ENCODE measurements at regions not wholly inside any gene's neighbourhood (a gene's known extent, or its start where the extent isn't known, plus 50 kb on each side); places are given as distances from the start of the nearest gene placed in this dataset.

GRCh38 chr6:22697306-22697705 lies 127.9 kb downstream of the HDGFL1 start:
- Histone ChIP-seq H3K27me3 (ENCODE audit: control insufficient read depth in 2 of 2, insufficient read depth in 2 of 2, low read length in 2 of 2) (no peaks in the 10 kb centered on the region), H3K4me1 (ENCODE audit: control insufficient read depth in 2 of 2, insufficient read depth in 2 of 2, low read length in 2 of 2) (no peaks in the 10 kb centered on the region), H3K27ac (ENCODE audit: low read depth in 2 of 2, low read length in 2 of 2) (no peak overlapping the region), H3K36me3 (ENCODE audit: control insufficient read depth in 2 of 2, insufficient read depth in 2 of 2, low read length in 2 of 2) (no peaks in the 10 kb centered on the region), H3K4me3 (ENCODE audit: low read length in 2 of 2) (no peak overlapping the region), H3K9ac (ENCODE audit: low read depth in 1 of 2, low read length in 2 of 2) (no peak overlapping the region), H3K9me3 (ENCODE audit: control insufficient read depth in 2 of 2, low read length in 2 of 2) (no peaks in the 10 kb centered on the region)

GRCh38 chr6:22699151-22699550 lies 129.8 kb downstream of the HDGFL1 start:
- H3K27ac ChIP-seq (ENCODE audit: low read depth in 2 of 2, low read length in 2 of 2), result no peak overlapping the region
- no peaks in the 10 kb centered on the region for H3K9me3 ChIP-seq (ENCODE audit: control insufficient read depth in 2 of 2, low read length in 2 of 2)
- no peaks in the 10 kb centered on the region for H3K36me3 ChIP-seq (ENCODE audit: control insufficient read depth in 2 of 2, insufficient read depth in 2 of 2, low read length in 2 of 2)
- H3K4me3 ChIP-seq (ENCODE audit: low read length in 2 of 2), result no peak overlapping the region
- no peaks in the 10 kb centered on the region for H3K27me3 ChIP-seq (ENCODE audit: control insufficient read depth in 2 of 2, insufficient read depth in 2 of 2, low read length in 2 of 2)
- no peak overlapping the region for H3K9ac ChIP-seq (ENCODE audit: low read depth in 1 of 2, low read length in 2 of 2)
- no peaks in the 10 kb centered on the region for H3K4me1 ChIP-seq (ENCODE audit: control insufficient read depth in 2 of 2, insufficient read depth in 2 of 2, low read length in 2 of 2)

GRCh38 chr6:22706651-22707050 lies 137.3 kb downstream of the HDGFL1 start:
- H3K36me3 ChIP-seq (ENCODE audit: control insufficient read depth in 2 of 2, insufficient read depth in 2 of 2, low read length in 2 of 2), result no peaks in the 10 kb centered on the region
- H3K27me3 ChIP-seq (ENCODE audit: control insufficient read depth in 2 of 2, insufficient read depth in 2 of 2, low read length in 2 of 2), result no peaks in the 10 kb centered on the region
- no peaks in the 10 kb centered on the region for H3K9me3 ChIP-seq (ENCODE audit: control insufficient read depth in 2 of 2, low read length in 2 of 2)
- H3K27ac ChIP-seq (ENCODE audit: low read depth in 2 of 2, low read length in 2 of 2), result no peak overlapping the region
- no peaks in the 10 kb centered on the region for H3K4me1 ChIP-seq (ENCODE audit: control insufficient read depth in 2 of 2, insufficient read depth in 2 of 2, low read length in 2 of 2)
- H3K9ac ChIP-seq (ENCODE audit: low read depth in 1 of 2, low read length in 2 of 2), result no peak overlapping the region
- H3K4me3 ChIP-seq (ENCODE audit: low read length in 2 of 2), result no peak overlapping the region

- H3K27me3 ChIP-seq (ENCODE audit: control insufficient read depth in 2 of 2, insufficient read depth in 2 of 2, low read length in 2 of 2), result no peaks in the 10 kb centered on the region
- H3K27ac ChIP-seq (ENCODE audit: low read depth in 2 of 2, low read length in 2 of 2), result no peak overlapping the region
- H3K9ac ChIP-seq (ENCODE audit: low read depth in 1 of 2, low read length in 2 of 2), result no peak overlapping the region
- H3K9me3 ChIP-seq (ENCODE audit: control insufficient read depth in 2 of 2, low read length in 2 of 2), result no peaks in the 10 kb centered on the region
- no peak overlapping the region for H3K4me3 ChIP-seq (ENCODE audit: low read length in 2 of 2)
- H3K36me3 ChIP-seq (ENCODE audit: control insufficient read depth in 2 of 2, insufficient read depth in 2 of 2, low read length in 2 of 2), result no peaks in the 10 kb centered on the region
- no peaks in the 10 kb centered on the region for H3K4me1 ChIP-seq (ENCODE audit: control insufficient read depth in 2 of 2, insufficient read depth in 2 of 2, low read length in 2 of 2)
Measured at GRCh38 chr6:22708469-22708868, 139.1 kb downstream of the HDGFL1 start.

- Histone ChIP-seq H3K27ac (ENCODE audit: low read depth in 2 of 2, low read length in 2 of 2) (no peak overlapping the region), H3K36me3 (ENCODE audit: control insufficient read depth in 2 of 2, insufficient read depth in 2 of 2, low read length in 2 of 2) (no peaks in the 10 kb centered on the region), H3K9ac (ENCODE audit: low read depth in 1 of 2, low read length in 2 of 2) (no peak overlapping the region), H3K4me1 (ENCODE audit: control insufficient read depth in 2 of 2, insufficient read depth in 2 of 2, low read length in 2 of 2) (no peaks in the 10 kb centered on the region), H3K27me3 (ENCODE audit: control insufficient read depth in 2 of 2, insufficient read depth in 2 of 2, low read length in 2 of 2) (no peaks in the 10 kb centered on the region), H3K4me3 (ENCODE audit: low read length in 2 of 2) (no peak overlapping the region), H3K9me3 (ENCODE audit: control insufficient read depth in 2 of 2, low read length in 2 of 2) (no peaks in the 10 kb centered on the region)
Measured at GRCh38 chr6:22709803-22710202, 140.4 kb downstream of the HDGFL1 start.

- Histone ChIP-seq H3K4me3 (ENCODE audit: low read length in 2 of 2) (no peak overlapping the region), H3K9ac (ENCODE audit: low read depth in 1 of 2, low read length in 2 of 2) (no peak overlapping the region), H3K4me1 (ENCODE audit: control insufficient read depth in 2 of 2, insufficient read depth in 2 of 2, low read length in 2 of 2) (no peaks in the 10 kb centered on the region), H3K9me3 (ENCODE audit: control insufficient read depth in 2 of 2, low read length in 2 of 2) (no peaks in the 10 kb centered on the region), H3K27ac (ENCODE audit: low read depth in 2 of 2, low read length in 2 of 2) (no peak overlapping the region), H3K36me3 (ENCODE audit: control insufficient read depth in 2 of 2, insufficient read depth in 2 of 2, low read length in 2 of 2) (no peaks in the 10 kb centered on the region), H3K27me3 (ENCODE audit: control insufficient read depth in 2 of 2, insufficient read depth in 2 of 2, low read length in 2 of 2) (no peaks in the 10 kb centered on the region)
Measured at GRCh38 chr6:22716721-22717120, 147.4 kb downstream of the HDGFL1 start.

- no peak overlapping the region for H3K27ac ChIP-seq (ENCODE audit: low read depth in 2 of 2, low read length in 2 of 2)
- no peak overlapping the region for H3K9ac ChIP-seq (ENCODE audit: low read depth in 1 of 2, low read length in 2 of 2)
- H3K4me3 ChIP-seq (ENCODE audit: low read length in 2 of 2), result no peak overlapping the region
- no peaks in the 10 kb centered on the region for H3K27me3 ChIP-seq (ENCODE audit: control insufficient read depth in 2 of 2, insufficient read depth in 2 of 2, low read length in 2 of 2)
- H3K9me3 ChIP-seq (ENCODE audit: control insufficient read depth in 2 of 2, low read length in 2 of 2), result no peaks in the 10 kb centered on the region
- H3K36me3 ChIP-seq (ENCODE audit: control insufficient read depth in 2 of 2, insufficient read depth in 2 of 2, low read length in 2 of 2), result no peaks in the 10 kb centered on the region
- no peaks in the 10 kb centered on the region for H3K4me1 ChIP-seq (ENCODE audit: control insufficient read depth in 2 of 2, insufficient read depth in 2 of 2, low read length in 2 of 2)
Measured at GRCh38 chr6:22717915-22718314, 148.5 kb downstream of the HDGFL1 start.

GRCh38 chr6:22722913-22723312 lies 153.5 kb downstream of the HDGFL1 start:
- H3K27ac ChIP-seq (ENCODE audit: low read depth in 2 of 2, low read length in 2 of 2), result no peak overlapping the region
- H3K36me3 ChIP-seq (ENCODE audit: control insufficient read depth in 2 of 2, insufficient read depth in 2 of 2, low read length in 2 of 2), result no peaks in the 10 kb centered on the region
- H3K9ac ChIP-seq (ENCODE audit: low read depth in 1 of 2, low read length in 2 of 2), result no peak overlapping the region
- H3K4me1 ChIP-seq (ENCODE audit: control insufficient read depth in 2 of 2, insufficient read depth in 2 of 2, low read length in 2 of 2), result no peaks in the 10 kb centered on the region
- no peak overlapping the region for H3K4me3 ChIP-seq (ENCODE audit: low read length in 2 of 2)
- no peaks in the 10 kb centered on the region for H3K27me3 ChIP-seq (ENCODE audit: control insufficient read depth in 2 of 2, insufficient read depth in 2 of 2, low read length in 2 of 2)
- H3K9me3 ChIP-seq (ENCODE audit: control insufficient read depth in 2 of 2, low read length in 2 of 2), result no peaks in the 10 kb centered on the region

GRCh38 chr6:22726966-22727365 lies 157.6 kb downstream of the HDGFL1 start:
- Histone ChIP-seq H3K4me1 (ENCODE audit: control insufficient read depth in 2 of 2, insufficient read depth in 2 of 2, low read length in 2 of 2) (no peaks in the 10 kb centered on the region), H3K9ac (ENCODE audit: low read depth in 1 of 2, low read length in 2 of 2) (no peak overlapping the region), H3K36me3 (ENCODE audit: control insufficient read depth in 2 of 2, insufficient read depth in 2 of 2, low read length in 2 of 2) (no peaks in the 10 kb centered on the region), H3K27me3 (ENCODE audit: control insufficient read depth in 2 of 2, insufficient read depth in 2 of 2, low read length in 2 of 2) (no peaks in the 10 kb centered on the region), H3K4me3 (ENCODE audit: low read length in 2 of 2) (no peak overlapping the region), H3K9me3 (ENCODE audit: control insufficient read depth in 2 of 2, low read length in 2 of 2) (no peaks in the 10 kb centered on the region), H3K27ac (ENCODE audit: low read depth in 2 of 2, low read length in 2 of 2) (no peak overlapping the region)

- no peaks in the 10 kb centered on the region for H3K36me3 ChIP-seq (ENCODE audit: control insufficient read depth in 2 of 2, insufficient read depth in 2 of 2, low read length in 2 of 2)
- H3K27me3 ChIP-seq (ENCODE audit: control insufficient read depth in 2 of 2, insufficient read depth in 2 of 2, low read length in 2 of 2), result no peaks in the 10 kb centered on the region
- H3K27ac ChIP-seq (ENCODE audit: low read depth in 2 of 2, low read length in 2 of 2), result no peak overlapping the region
- no peak overlapping the region for H3K9ac ChIP-seq (ENCODE audit: low read depth in 1 of 2, low read length in 2 of 2)
- H3K4me1 ChIP-seq (ENCODE audit: control insufficient read depth in 2 of 2, insufficient read depth in 2 of 2, low read length in 2 of 2), result no peaks in the 10 kb centered on the region
- no peaks in the 10 kb centered on the region for H3K9me3 ChIP-seq (ENCODE audit: control insufficient read depth in 2 of 2, low read length in 2 of 2)
- H3K4me3 ChIP-seq (ENCODE audit: low read length in 2 of 2), result no peak overlapping the region
Measured at GRCh38 chr6:22727710-22728109, 158.3 kb downstream of the HDGFL1 start.
